NB4 (cell line): ENCODE measurements at regions not wholly inside any gene's neighbourhood (a gene's known extent, or its start where the extent isn't known, plus 50 kb on each side); places are given as distances from the start of the nearest gene placed in this dataset.

Experiments used
- DNase-seq: peaks from one replicate; pipeline ENCODE4 v3.0.0; 2010; ENCODE audit warnings: low read depth
- H3K4me3 ChIP-seq: one replicate; pipeline ENCODE4 v1.5.1; 2011; ENCODE audit warnings: mild to moderate bottlenecking, low read depth, low read length, moderate library complexity
- CTCF ChIP-seq: IDR thresholded peaks from one replicate; pipeline ENCODE4 v1.5.1; 2012; ENCODE audit warnings: low read depth, low read length
- MAX ChIP-seq: IDR thresholded peaks from 2 replicates; pipeline ENCODE4 v1.6.1; 2011; ENCODE audit warnings: low read depth, low read length
- MYC ChIP-seq: IDR thresholded peaks from 2 replicates; pipeline ENCODE4 v1.6.1; 2011; ENCODE audit warnings: low read depth, low read length
- POLR2A ChIP-seq: IDR thresholded peaks from 2 replicates; pipeline ENCODE4 v1.6.1; 2011; ENCODE audit warnings: mild to moderate bottlenecking; ENCODE audit not compliant: insufficient read length; ENCODE audit errors: extremely low read depth

GRCh38 chr5:125186911-125187375 is 440.5 kb upstream of the ZNF608 start:
- no peak overlapping the region for H3K4me3 ChIP-seq
- no peak for DNase-seq
- TF ChIP-seq MAX (no peak), MYC (no peak), CTCF (no peak), POLR2A (no peak)

GRCh38 chr5:125189531-125189941 is 443.1 kb upstream of the ZNF608 start:
- DNase-seq, result no peak
- no peak for TF ChIP-seq MAX
- TF ChIP-seq CTCF, result no peak
- TF ChIP-seq POLR2A, result no peak
- TF ChIP-seq MYC, result no peak
- H3K4me3 ChIP-seq, result no peak overlapping the region

GRCh38 chr5:125190232-125191087 is 444.0 kb upstream of the ZNF608 start:
- DNase-seq, result no peak
- no peak for TF ChIP-seq POLR2A
- no peak for TF ChIP-seq MAX
- TF ChIP-seq CTCF, result no peak
- TF ChIP-seq MYC, result no peak
- no peak overlapping the region for H3K4me3 ChIP-seq

- no peak for TF ChIP-seq MAX
- TF ChIP-seq POLR2A, result no peak
- TF ChIP-seq MYC, result no peak
- DNase-seq, result no peak
- no peak overlapping the region for H3K4me3 ChIP-seq
Observed at GRCh38 chr5:125194883-125195282, 448.4 kb upstream of the ZNF608 start.

DNA sequence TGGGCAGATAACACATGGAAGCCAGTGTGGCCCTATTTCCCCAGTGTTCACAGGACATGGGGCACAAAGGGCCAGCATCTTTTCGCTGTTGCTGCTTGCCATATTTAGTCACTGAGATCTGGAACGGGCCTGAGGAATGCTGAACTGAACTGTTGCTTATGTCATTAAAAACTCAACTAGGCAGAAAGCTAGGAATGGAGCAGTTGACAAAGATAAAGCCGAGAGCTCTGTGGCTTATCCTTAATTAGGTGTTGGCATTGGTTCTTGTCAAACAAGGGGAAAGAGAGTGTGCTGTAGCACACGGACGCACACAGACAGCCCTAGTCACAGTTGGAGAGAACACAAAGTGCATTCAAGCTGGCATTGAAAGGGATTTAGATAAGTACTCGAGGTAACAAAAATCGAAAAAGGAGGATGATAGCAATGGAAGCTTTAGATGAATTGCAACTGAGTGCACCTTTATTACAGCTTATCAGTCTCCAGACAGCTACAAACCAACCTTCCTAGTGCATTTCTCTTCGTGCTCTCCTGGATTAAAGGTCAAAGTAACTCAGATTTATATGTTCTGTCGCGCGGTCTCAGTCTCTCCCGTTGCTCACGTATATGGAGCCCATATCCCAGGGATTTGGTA is 450.2 kb upstream of the ZNF608 start:
- no peak overlapping the region for H3K4me3 ChIP-seq
- DNase-seq, result no peak
- TF ChIP-seq CTCF (no peak), POLR2A (no peak), MYC (no peak), MAX (no peak)

GRCh38 chr5:125197321-125197720 is 450.9 kb upstream of the ZNF608 start:
- no peak for DNase-seq
- TF ChIP-seq CTCF (no peak), MAX (no peak), POLR2A (no peak), MYC (no peak)
- H3K4me3 ChIP-seq, result no peak overlapping the region
